ENCODE measurements at regions not wholly inside any gene's neighbourhood (a gene's known extent, or its start where the extent isn't known, plus 50 kb on each side); places are given as distances from the start of the nearest gene placed in this dataset.

GRCh38 chr13:21849323-21849722 is 178.4 kb downstream of the FGF9 start:
- Histone ChIP-seq H3K4me1 (ENCODE audit: control insufficient read depth in 1 of 2, insufficient read depth in 2 of 2, low read length in 2 of 2) (no peaks in the 10 kb centered on the region), H3K9ac (ENCODE audit: low read length) (no peak overlapping the region), H2BK5ac (ENCODE audit: low read depth, low read length, poor library complexity) (no peak overlapping the region), H2AK5ac (ENCODE audit: low read length) (no peak overlapping the region), H3K79me2 (ENCODE audit: control insufficient read depth, insufficient read depth, low read length, poor library complexity) (no peaks in the 10 kb centered on the region), H3K14ac (ENCODE audit: low read length) (no peak overlapping the region), H3K36me3 (ENCODE audit: control insufficient read depth in 1 of 2, insufficient read depth in 2 of 2, low read length in 2 of 2) (no peaks in the 10 kb centered on the region), H3K79me1 (ENCODE audit: low read length) (no peaks in the 10 kb centered on the region), H3K4me3 (ENCODE audit: low read depth, low read length) (no peak overlapping the region), H4K12ac (ENCODE audit: low read depth, low read length) (no peak overlapping the region), H2BK12ac (ENCODE audit: low read length) (no peak overlapping the region), H2BK120ac (ENCODE audit: insufficient read depth, low read length, poor library complexity) (no peak overlapping the region), H4K91ac (ENCODE audit: low read depth, low read length) (no peak overlapping the region), H3K4ac (ENCODE audit: low read depth, low read length) (no peak overlapping the region), H3K27me3 (ENCODE audit: insufficient read depth, low read length) (no peaks in the 10 kb centered on the region), H4K8ac (ENCODE audit: low read depth, low read length) (no peak overlapping the region), H3K4me2 (ENCODE audit: low read length) (no peak overlapping the region), H3K9me3 (ENCODE audit: insufficient read depth, low read depth, low read length) (no peaks in the 10 kb centered on the region), H2AFZ (ENCODE audit: insufficient read depth, low read length, poor library complexity) (no peak overlapping the region), H3K27ac (ENCODE audit: low read depth, low read length) (no peak overlapping the region), H3K18ac (ENCODE audit: low read length) (no peak overlapping the region), H3K23ac (ENCODE audit: low read length) (no peak overlapping the region)
- peak; percentile 16 to 59 for DNase-seq
- WGBS (ENCODE audit: extremely low coverage, insufficient coverage, insufficient read length): no CpG with 5 or more reads among the region's 2 CpGs

- WGBS (ENCODE audit: extremely low coverage, insufficient coverage, insufficient read length): no CpG with 5 or more reads among the region's 11 CpGs
- H4K12ac ChIP-seq (ENCODE audit: low read depth, low read length): no peak overlapping the region
- no peak overlapping the region for H3K4me2 ChIP-seq (ENCODE audit: low read length)
- no peak overlapping the region for H3K4me3 ChIP-seq (ENCODE audit: low read depth, low read length)
- no peak overlapping the region for H3K23ac ChIP-seq (ENCODE audit: low read length)
- H3K9ac ChIP-seq (ENCODE audit: low read length): no peak overlapping the region
- no peaks in the 10 kb centered on the region for H3K79me2 ChIP-seq (ENCODE audit: control insufficient read depth, insufficient read depth, low read length, poor library complexity)
- no peaks in the 10 kb centered on the region for H3K9me3 ChIP-seq (ENCODE audit: insufficient read depth, low read depth, low read length)
- no peak overlapping the region for H2AFZ ChIP-seq (ENCODE audit: insufficient read depth, low read length, poor library complexity)
- no peak overlapping the region for H2AK5ac ChIP-seq (ENCODE audit: low read length)
- no peak overlapping the region for H2BK120ac ChIP-seq (ENCODE audit: insufficient read depth, low read length, poor library complexity)
- H3K14ac ChIP-seq (ENCODE audit: low read length): no peak overlapping the region
- no peaks in the 10 kb centered on the region for H3K79me1 ChIP-seq (ENCODE audit: low read length)
- no peak overlapping the region for H2BK5ac ChIP-seq (ENCODE audit: low read depth, low read length, poor library complexity)
- no peaks in the 10 kb centered on the region for H3K27me3 ChIP-seq (ENCODE audit: insufficient read depth, low read length)
- no peaks in the 10 kb centered on the region for H3K36me3 ChIP-seq (ENCODE audit: control insufficient read depth in 1 of 2, insufficient read depth in 2 of 2, low read length in 2 of 2)
- no peaks in the 10 kb centered on the region for H3K4me1 ChIP-seq (ENCODE audit: control insufficient read depth in 1 of 2, insufficient read depth in 2 of 2, low read length in 2 of 2)
- H3K27ac ChIP-seq (ENCODE audit: low read depth, low read length): no peak overlapping the region
- no peak overlapping the region for H2BK12ac ChIP-seq (ENCODE audit: low read length)
- H3K4ac ChIP-seq (ENCODE audit: low read depth, low read length): no peak overlapping the region
- no peak overlapping the region for H3K18ac ChIP-seq (ENCODE audit: low read length)
- no peak overlapping the region for H4K8ac ChIP-seq (ENCODE audit: low read depth, low read length)
- H4K91ac ChIP-seq (ENCODE audit: low read depth, low read length): no peak overlapping the region
- DNase-seq: peak in 1 of 2 donors; percentile 63
Measured at GRCh38 chr13:21850013-21851006, 179.4 kb downstream of the FGF9 start.

GRCh38 chr13:21852043-21852442 is 181.2 kb downstream of the FGF9 start:
- Histone ChIP-seq H4K91ac (ENCODE audit: low read depth, low read length) (no peak overlapping the region), H3K36me3 (ENCODE audit: control insufficient read depth in 1 of 2, insufficient read depth in 2 of 2, low read length in 2 of 2) (no peaks in the 10 kb centered on the region), H3K4me2 (ENCODE audit: low read length) (no peak overlapping the region), H3K79me1 (ENCODE audit: low read length) (no peaks in the 10 kb centered on the region), H3K18ac (ENCODE audit: low read length) (no peak overlapping the region), H2AK5ac (ENCODE audit: low read length) (no peak overlapping the region), H3K4ac (ENCODE audit: low read depth, low read length) (no peak overlapping the region), H3K4me3 (ENCODE audit: low read depth, low read length) (no peak overlapping the region), H3K4me1 (ENCODE audit: control insufficient read depth in 1 of 2, insufficient read depth in 2 of 2, low read length in 2 of 2) (no peaks in the 10 kb centered on the region), H3K79me2 (ENCODE audit: control insufficient read depth, insufficient read depth, low read length, poor library complexity) (no peaks in the 10 kb centered on the region), H2BK5ac (ENCODE audit: low read depth, low read length, poor library complexity) (no peak overlapping the region), H3K14ac (ENCODE audit: low read length) (no peak overlapping the region), H2BK12ac (ENCODE audit: low read length) (no peak overlapping the region), H3K9me3 (ENCODE audit: insufficient read depth, low read depth, low read length) (no peaks in the 10 kb centered on the region), H3K27ac (ENCODE audit: low read depth, low read length) (no peak overlapping the region), H4K8ac (ENCODE audit: low read depth, low read length) (no peak overlapping the region), H2AFZ (ENCODE audit: insufficient read depth, low read length, poor library complexity) (no peak overlapping the region), H3K27me3 (ENCODE audit: insufficient read depth, low read length) (no peaks in the 10 kb centered on the region), H3K9ac (ENCODE audit: low read length) (no peak overlapping the region), H4K12ac (ENCODE audit: low read depth, low read length) (no peak overlapping the region), H3K23ac (ENCODE audit: low read length) (no peak overlapping the region), H2BK120ac (ENCODE audit: insufficient read depth, low read length, poor library complexity) (no peak overlapping the region)
- DNase-seq: peak in 1 of 2 donors; percentile 21
- WGBS (ENCODE audit: extremely low coverage, insufficient coverage, insufficient read length): no CpG with 5 or more reads among the region's 1 CpG

GRCh38 chr13:21853779-21854178 is 182.9 kb downstream of the FGF9 start:
- no peak overlapping the region for H3K18ac ChIP-seq (ENCODE audit: low read length)
- H3K4me3 ChIP-seq (ENCODE audit: low read depth, low read length): no peak overlapping the region
- no peak overlapping the region for H3K4me2 ChIP-seq (ENCODE audit: low read length)
- WGBS (ENCODE audit: extremely low coverage, insufficient coverage, insufficient read length): no CpG with 5 or more reads among the region's 1 CpG
- H3K9ac ChIP-seq (ENCODE audit: low read length): no peak overlapping the region
- no peak overlapping the region for H4K91ac ChIP-seq (ENCODE audit: low read depth, low read length)
- H3K27me3 ChIP-seq (ENCODE audit: insufficient read depth, low read length): no peaks in the 10 kb centered on the region
- H3K9me3 ChIP-seq (ENCODE audit: insufficient read depth, low read depth, low read length): no peaks in the 10 kb centered on the region
- H2AFZ ChIP-seq (ENCODE audit: insufficient read depth, low read length, poor library complexity): no peak overlapping the region
- no peak overlapping the region for H3K4ac ChIP-seq (ENCODE audit: low read depth, low read length)
- H3K79me1 ChIP-seq (ENCODE audit: low read length): no peaks in the 10 kb centered on the region
- H3K14ac ChIP-seq (ENCODE audit: low read length): no peak overlapping the region
- H3K23ac ChIP-seq (ENCODE audit: low read length): no peak overlapping the region
- no peak for DNase-seq
- H4K8ac ChIP-seq (ENCODE audit: low read depth, low read length): no peak overlapping the region
- no peaks in the 10 kb centered on the region for H3K4me1 ChIP-seq (ENCODE audit: control insufficient read depth in 1 of 2, insufficient read depth in 2 of 2, low read length in 2 of 2)
- H3K79me2 ChIP-seq (ENCODE audit: control insufficient read depth, insufficient read depth, low read length, poor library complexity): no peaks in the 10 kb centered on the region
- H4K12ac ChIP-seq (ENCODE audit: low read depth, low read length): no peak overlapping the region
- no peak overlapping the region for H2BK120ac ChIP-seq (ENCODE audit: insufficient read depth, low read length, poor library complexity)
- H3K27ac ChIP-seq (ENCODE audit: low read depth, low read length): no peak overlapping the region
- H3K36me3 ChIP-seq (ENCODE audit: control insufficient read depth in 1 of 2, insufficient read depth in 2 of 2, low read length in 2 of 2): no peaks in the 10 kb centered on the region
- no peak overlapping the region for H2BK5ac ChIP-seq (ENCODE audit: low read depth, low read length, poor library complexity)
- no peak overlapping the region for H2BK12ac ChIP-seq (ENCODE audit: low read length)
- no peak overlapping the region for H2AK5ac ChIP-seq (ENCODE audit: low read length)
